T-helper 2 cell treated with Interferon-gamma antibody and Interleukin-4, amounts not matched to agents 100 ng/mL and 5 ng/mL, for 36 hours (primary cell): ENCODE measurements at regions not wholly inside any gene's neighbourhood (a gene's known extent, or its start where the extent isn't known, plus 50 kb on each side); places are given as distances from the start of the nearest gene placed in this dataset.

Experiments
- intact Hi-C: fragments of 100-400 bp; cut with micrococcal nuclease; formaldehyde crosslinking; loops from one replicate; pipeline ENCODE4 v1.15.1; 2023

- intact Hi-C loops: no loop called here
These were observed 150.2 kb upstream of the CBLB start for GRCh38 chr3:106018929-106019550.

- intact Hi-C loops: no loop called here
These were observed 154.1 kb upstream of the CBLB start for GRCh38 chr3:106022913-106023312.

GRCh38 chr3:106025151-106025722 is 156.4 kb upstream of the CBLB start:
- intact Hi-C loops: no loop called here

- intact Hi-C loops: no loop called here
These were observed 161.3 kb upstream of the CBLB start for GRCh38 chr3:106029954-106030626.

GRCh38 chr3:106030627-106030963 is 161.8 kb upstream of the CBLB start:
- intact Hi-C loops: no loop called here

GRCh38 chr3:106032479-106032878 is 163.7 kb upstream of the CBLB start:
- intact Hi-C loops: no loop called here

GRCh38 chr3:106033654-106034053 is 164.8 kb upstream of the CBLB start:
- intact Hi-C loops: no loop called here

GRCh38 chr3:106034313-106034712 is 165.5 kb upstream of the CBLB start:
- intact Hi-C loops: no loop called here

GRCh38 chr3:106035619-106036018 is 166.8 kb upstream of the CBLB start:
- intact Hi-C loops: no loop called here

GRCh38 chr3:106036696-106037095 is 167.9 kb upstream of the CBLB start:
- intact Hi-C loops: no loop called here

GRCh38 chr3:106047221-106047620 is 178.4 kb upstream of the CBLB start:
- intact Hi-C loops: no loop called here

- intact Hi-C loops: no loop called here
These were observed 180.2 kb upstream of the CBLB start for GRCh38 chr3:106048946-106049481.

- intact Hi-C loops: no loop called here
These were observed 181.0 kb upstream of the CBLB start for GRCh38 chr3:106049821-106050220.

- intact Hi-C loops: no loop called here
These were observed 188.1 kb upstream of the CBLB start for GRCh38 chr3:106056931-106057330.

GRCh38 chr3:106058475-106058874 is 189.7 kb upstream of the CBLB start:
- intact Hi-C loops: no loop called here

- intact Hi-C loops: no loop called here
These were observed 191.2 kb upstream of the CBLB start for GRCh38 chr3:106059953-106060517.

- intact Hi-C loops: no loop called here
These were observed 195.1 kb upstream of the CBLB start for GRCh38 chr3:106063909-106064308.

GRCh38 chr3:106065831-106066230 is 197.0 kb upstream of the CBLB start:
- intact Hi-C loops: no loop called here

- intact Hi-C loops: no loop called here
These were observed 198.9 kb upstream of the CBLB start for GRCh38 chr3:106067711-106068110.

- intact Hi-C loops: no loop called here
These were observed 199.6 kb upstream of the CBLB start for GRCh38 chr3:106068381-106068780.

GRCh38 chr3:106068795-106069194 is 200.0 kb upstream of the CBLB start:
- intact Hi-C loops: no loop called here

GRCh38 chr3:106070187-106070586 is 201.4 kb upstream of the CBLB start:
- intact Hi-C loops: no loop called here
